Esophagus muscularis mucosa (tissue), 4 donors: ENCODE measurements at regions not wholly inside any gene's neighbourhood (a gene's known extent, or its start where the extent isn't known, plus 50 kb on each side); places are given as distances from the start of the nearest gene placed in this dataset.

Experiments
- DNase-seq: peaks from one replicate; pipeline ENCODE4 v3.0.0-alpha.2; 2017; ENCODE audit errors: extremely low spot score
- H3K27ac ChIP-seq, 4 donors: fragments of 200-600 bp; sonication (generic); replicated peaks in 1 of 4; 1 replicate in 3 of 4; 2 replicates in 1 of 4; pipeline ENCODE4 v1.5.1; 2016 to 2019; ENCODE audit warnings: mild to moderate bottlenecking in 1 of 4
- H3K27me3 ChIP-seq, 4 donors: fragments of 200-600 bp; sonication (generic); one replicate each; pipeline versions ENCODE4 v1.5.1 to v1.6.0; 2016 to 2019
- H3K36me3 ChIP-seq, 4 donors: fragments of 200-600 bp; sonication (generic); one replicate each; pipeline ENCODE4 v1.5.1; 2016 to 2019
- H3K4me1 ChIP-seq, 4 donors: fragments of 200-600 bp; sonication (generic); one replicate each; pipeline ENCODE4 v1.5.1; 2016 to 2019
- H3K4me3 ChIP-seq, 4 donors: fragments of 200-600 bp; sonication (generic); 1 replicate in 2 of 4; 2 replicates in 2 of 4; pipeline ENCODE4 v1.5.1; 2016 to 2019; ENCODE audit warnings: mild to moderate bottlenecking in 4 of 4, moderate library complexity in 1 of 4
- H3K9me3 ChIP-seq, 4 donors: fragments of 200-600 bp; sonication (generic); 1 replicate in 3 of 4; 2 replicates in 1 of 4; pipeline ENCODE4 v1.5.1; 2016 to 2019
- EP300 ChIP-seq: sonication (generic); formaldehyde crosslinking; IDR thresholded peaks from one replicate; pipeline ENCODE4 v1.6.1; 2017; ENCODE audit warnings: antibody characterized with exemption
- POLR2A ChIP-seq: fragments of 450-650 bp; IDR thresholded peaks from one replicate; pipeline ENCODE4 v1.6.1; 2017; ENCODE audit warnings: antibody characterized with exemption, moderate library complexity, mild to moderate bottlenecking, low read depth
- POLR2AphosphoS5 ChIP-seq, 2 donors: sonication (generic); formaldehyde crosslinking; IDR thresholded peaks; one replicate each; pipeline ENCODE4 v1.6.1; 2017; ENCODE audit warnings: antibody characterized with exemption in 2 of 2
- WGBS: methylation state at CpG from one replicate; pipeline ENCODE4 v1.1.5; 2018; 5-methylcytosine and 5-hydroxymethylcytosine counted together
- intact Hi-C: fragments of 100-400 bp; cut with DNase I; formaldehyde crosslinking; loops from one replicate; pipeline ENCODE4 v1.15.1; 2023
- TF ChIP-seq, protein P1 (sequence below), 3 experiments: fragments of 200-600 bp in 2 of 3; fragments of 450-650 bp in 1 of 3; sonication (generic) in 2 of 3; IDR thresholded peaks; one replicate each; pipeline ENCODE4 v1.5.1; 2017 to 2019; ENCODE audit warnings: antibody characterized with exemption in 3 of 3, mild to moderate bottlenecking in 2 of 3, moderate library complexity in 1 of 3

DNA sequence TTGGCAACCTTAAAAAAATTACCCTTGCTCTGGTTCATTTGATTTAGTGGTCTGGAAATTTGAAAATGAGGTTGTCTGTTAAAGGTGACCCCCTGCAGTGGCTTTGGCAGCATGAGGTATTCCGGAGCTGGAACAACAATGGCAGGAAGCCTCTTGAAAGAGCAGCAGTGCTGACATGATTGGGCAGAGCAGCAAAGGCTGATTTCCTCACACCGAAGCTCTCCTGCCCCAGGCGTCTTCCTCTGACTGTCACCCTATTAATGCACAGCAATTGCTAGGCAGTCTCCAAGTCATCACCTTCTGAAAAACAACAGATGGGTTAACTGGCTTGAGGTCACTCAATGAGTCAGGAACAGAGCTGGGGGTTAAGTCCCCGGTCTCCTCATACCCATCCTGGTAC is 241.8 kb upstream of the MMS22L start:
- TF ChIP-seq EP300 (no peak), POLR2A (no peak), POLR2AphosphoS5 (IDR thresholded peaks at IDR 0.05) (no peak)
- TF ChIP-seq, protein P1, sequence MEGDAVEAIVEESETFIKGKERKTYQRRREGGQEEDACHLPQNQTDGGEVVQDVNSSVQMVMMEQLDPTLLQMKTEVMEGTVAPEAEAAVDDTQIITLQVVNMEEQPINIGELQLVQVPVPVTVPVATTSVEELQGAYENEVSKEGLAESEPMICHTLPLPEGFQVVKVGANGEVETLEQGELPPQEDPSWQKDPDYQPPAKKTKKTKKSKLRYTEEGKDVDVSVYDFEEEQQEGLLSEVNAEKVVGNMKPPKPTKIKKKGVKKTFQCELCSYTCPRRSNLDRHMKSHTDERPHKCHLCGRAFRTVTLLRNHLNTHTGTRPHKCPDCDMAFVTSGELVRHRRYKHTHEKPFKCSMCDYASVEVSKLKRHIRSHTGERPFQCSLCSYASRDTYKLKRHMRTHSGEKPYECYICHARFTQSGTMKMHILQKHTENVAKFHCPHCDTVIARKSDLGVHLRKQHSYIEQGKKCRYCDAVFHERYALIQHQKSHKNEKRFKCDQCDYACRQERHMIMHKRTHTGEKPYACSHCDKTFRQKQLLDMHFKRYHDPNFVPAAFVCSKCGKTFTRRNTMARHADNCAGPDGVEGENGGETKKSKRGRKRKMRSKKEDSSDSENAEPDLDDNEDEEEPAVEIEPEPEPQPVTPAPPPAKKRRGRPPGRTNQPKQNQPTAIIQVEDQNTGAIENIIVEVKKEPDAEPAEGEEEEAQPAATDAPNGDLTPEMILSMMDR (IDR thresholded peaks at IDR 0.05) = no peak
- no peak overlapping the region for H3K4me3 ChIP-seq
- no peaks in the 10 kb centered on the region for H3K27me3 ChIP-seq
- no peaks in the 10 kb centered on the region for H3K36me3 ChIP-seq
- no peak for DNase-seq
- H3K27ac ChIP-seq = no peak overlapping the region
- intact Hi-C loops = no loop called here
- 32% methylated on average over 4 of the region's 4 CpGs for WGBS
- H3K9me3 ChIP-seq = peaks cover 0 to under 1% (median 0%) of the 10 kb centered on the region in 4 donors
- no peaks in the 10 kb centered on the region for H3K4me1 ChIP-seq

DNA sequence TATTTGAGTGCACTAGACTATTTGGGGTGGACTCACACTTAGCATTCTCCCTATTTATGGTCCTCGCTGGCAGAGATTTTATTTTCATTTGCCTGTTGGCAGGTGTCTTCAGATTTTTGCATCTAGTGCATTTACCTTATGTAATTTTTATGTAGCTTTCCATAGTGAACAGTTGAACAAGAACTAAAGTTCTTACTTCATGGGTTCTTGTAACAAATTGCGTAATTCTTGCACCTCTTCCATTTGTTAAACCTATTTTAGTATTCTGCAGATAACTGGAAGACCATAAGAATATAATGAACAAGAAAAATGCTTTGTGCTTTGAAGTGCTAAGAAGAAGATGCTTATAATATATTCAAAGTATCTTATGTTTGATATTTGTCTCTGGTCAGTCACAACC is 252.8 kb upstream of the MMS22L start:
- TF ChIP-seq EP300 (no peak), POLR2A (no peak), POLR2AphosphoS5 (IDR thresholded peaks at IDR 0.05) (no peak)
- TF ChIP-seq, protein P1 (IDR thresholded peaks at IDR 0.05) = no peak
- 82% methylated on average over 2 of the region's 2 CpGs for WGBS
- no peaks in the 10 kb centered on the region for H3K9me3 ChIP-seq
- H3K4me3 ChIP-seq = no peak overlapping the region
- no peaks in the 10 kb centered on the region for H3K36me3 ChIP-seq
- H3K27me3 ChIP-seq = no peaks in the 10 kb centered on the region
- DNase-seq = no peak
- intact Hi-C loops = no loop called here
- H3K4me1 ChIP-seq = no peaks in the 10 kb centered on the region
- H3K27ac ChIP-seq = no peak overlapping the region

DNA sequence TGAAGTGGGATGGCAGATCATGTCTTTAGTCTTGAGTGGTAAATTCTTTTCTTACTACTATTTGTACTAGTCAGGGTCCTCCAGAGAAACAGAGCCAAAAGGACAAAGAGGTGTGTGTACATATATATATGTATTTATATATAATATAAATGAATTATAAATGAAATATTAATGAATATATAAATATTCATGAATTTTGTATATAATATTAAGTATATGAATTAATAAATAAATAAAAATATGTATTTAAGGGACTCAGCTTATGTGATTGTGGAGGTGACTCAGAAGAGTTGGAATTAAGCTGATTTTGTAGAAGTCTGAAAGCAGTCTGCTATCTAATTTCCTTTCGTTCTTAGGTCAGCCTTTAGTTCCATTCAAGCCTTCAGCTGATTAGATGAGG is 265.3 kb upstream of the MMS22L start:
- TF ChIP-seq POLR2AphosphoS5 (IDR thresholded peaks at IDR 0.05) (no peak), EP300 (no peak), POLR2A (no peak)
- TF ChIP-seq, protein P1 (IDR thresholded peaks at IDR 0.05) = no peak
- DNase-seq = no peak
- no peaks in the 10 kb centered on the region for H3K27me3 ChIP-seq
- H3K9me3 ChIP-seq = no peaks in the 10 kb centered on the region
- intact Hi-C loops = no loop called here
- no peak overlapping the region for H3K4me3 ChIP-seq
- WGBS = 81% methylated on average over 1 of the region's 1 CpG
- H3K36me3 ChIP-seq = no peaks in the 10 kb centered on the region
- H3K4me1 ChIP-seq = no peaks in the 10 kb centered on the region
- H3K27ac ChIP-seq = no peak overlapping the region

DNA sequence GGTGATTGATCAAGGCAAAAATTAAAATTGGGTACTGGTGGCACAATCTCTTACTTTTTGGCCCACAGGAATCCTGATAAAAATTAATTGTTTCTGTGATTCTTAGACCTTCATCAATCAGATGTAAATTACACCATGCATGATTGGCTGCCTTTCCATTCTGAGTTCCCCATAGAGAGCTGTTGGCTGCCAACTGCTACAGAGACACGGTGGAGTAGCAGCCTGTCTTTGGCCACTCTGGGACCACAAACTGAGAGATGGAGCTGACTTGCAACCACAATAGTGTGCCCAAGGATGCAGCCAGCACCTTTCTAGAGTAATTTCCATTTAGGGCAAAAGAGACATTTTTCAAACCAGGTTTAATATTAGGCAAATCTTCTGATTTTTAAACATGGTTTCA is 274.3 kb upstream of the MMS22L start:
- Histone ChIP-seq H3K9me3 (no peaks in the 10 kb centered on the region), H3K27ac (no peak overlapping the region), H3K4me3 (no peak overlapping the region), H3K27me3 (no peaks in the 10 kb centered on the region), H3K4me1 (no peaks in the 10 kb centered on the region), H3K36me3 (no peaks in the 10 kb centered on the region)
- intact Hi-C loops = no loop called here
- WGBS = 7% methylated on average over 1 of the region's 1 CpG
- TF ChIP-seq, protein P1 (IDR thresholded peaks at IDR 0.05) = no peak
- TF ChIP-seq POLR2AphosphoS5 (IDR thresholded peaks at IDR 0.05) = no peak
- no peak for TF ChIP-seq EP300
- TF ChIP-seq POLR2A = no peak
- no peak for DNase-seq

- no peaks in the 10 kb centered on the region for H3K36me3 ChIP-seq
- H3K4me1 ChIP-seq = no peaks in the 10 kb centered on the region
- no peak for DNase-seq
- TF ChIP-seq, protein P1 (IDR thresholded peaks at IDR 0.05) = no peak
- TF ChIP-seq EP300 = no peak
- no peak for TF ChIP-seq POLR2A
- TF ChIP-seq POLR2AphosphoS5 (IDR thresholded peaks at IDR 0.05) = no peak
- no peak overlapping the region for H3K27ac ChIP-seq
- intact Hi-C loops = no loop called here
- no peaks in the 10 kb centered on the region for H3K27me3 ChIP-seq
- H3K9me3 ChIP-seq = no peaks in the 10 kb centered on the region
- WGBS = 85% methylated on average over 5 of the region's 5 CpGs
- no peak overlapping the region for H3K4me3 ChIP-seq
These were observed 280.5 kb upstream of the MMS22L start for GRCh38 chr6:97563529-97563928.
